ENCODE measurements at regions not wholly inside any gene's neighbourhood (a gene's known extent, or its start where the extent isn't known, plus 50 kb on each side); places are given as distances from the start of the nearest gene placed in this dataset.

GRCh38 chr1:163747855-163748254 lies 426.1 kb downstream of the NUF2 start:
- no peak for TF ChIP-seq CTCF (IDR thresholded peaks at IDR 0.05)
- no peak for TF ChIP-seq POLR2A (IDR thresholded peaks at IDR 0.05)

All from heart left ventricle (tissue), 13 donors.